Nephron (organoid): ENCODE measurements at regions not wholly inside any gene's neighbourhood (a gene's known extent, or its start where the extent isn't known, plus 50 kb on each side); places are given as distances from the start of the nearest gene placed in this dataset.

Experiments
- H3K27ac Mint-ChIP-seq, 3 experiments: 2 replicates each; pipeline ENCODE4 v1.8.0; 2020; ENCODE audit warnings: mixed read lengths in 3 of 3, mild to moderate bottlenecking in 2 of 3, moderate library complexity in 1 of 3
- H3K27me3 Mint-ChIP-seq: 2 replicates; pipeline ENCODE4 v1.8.0; 2021; ENCODE audit warnings: low read depth, mild to moderate bottlenecking, moderate library complexity, mixed read lengths
- H3K36me3 Mint-ChIP-seq: 2 replicates; pipeline ENCODE4 v1.8.0; 2020; ENCODE audit warnings: low read depth, mixed read lengths
- H3K4me1 Mint-ChIP-seq: 2 replicates; pipeline ENCODE4 v1.8.0; 2020; ENCODE audit warnings: mixed read lengths
- H3K4me3 Mint-ChIP-seq, 3 experiments: 2 replicates each; pipeline ENCODE4 v1.8.0; 2020; ENCODE audit warnings: mild to moderate bottlenecking in 3 of 3, mixed read lengths in 3 of 3, moderate library complexity in 2 of 3
- H3K9me3 Mint-ChIP-seq: 2 replicates; pipeline ENCODE4 v1.8.0; 2020; ENCODE audit warnings: mixed read lengths
- CTCF ChIP-seq, 3 experiments: fragments of 200-600 bp; sonication (generic); IDR thresholded peaks; one replicate each; pipeline ENCODE4 v1.5.0; 2021; ENCODE audit warnings: antibody characterized with exemption in 3 of 3; ENCODE audit not compliant: unreplicated experiment in 3 of 3

DNA sequence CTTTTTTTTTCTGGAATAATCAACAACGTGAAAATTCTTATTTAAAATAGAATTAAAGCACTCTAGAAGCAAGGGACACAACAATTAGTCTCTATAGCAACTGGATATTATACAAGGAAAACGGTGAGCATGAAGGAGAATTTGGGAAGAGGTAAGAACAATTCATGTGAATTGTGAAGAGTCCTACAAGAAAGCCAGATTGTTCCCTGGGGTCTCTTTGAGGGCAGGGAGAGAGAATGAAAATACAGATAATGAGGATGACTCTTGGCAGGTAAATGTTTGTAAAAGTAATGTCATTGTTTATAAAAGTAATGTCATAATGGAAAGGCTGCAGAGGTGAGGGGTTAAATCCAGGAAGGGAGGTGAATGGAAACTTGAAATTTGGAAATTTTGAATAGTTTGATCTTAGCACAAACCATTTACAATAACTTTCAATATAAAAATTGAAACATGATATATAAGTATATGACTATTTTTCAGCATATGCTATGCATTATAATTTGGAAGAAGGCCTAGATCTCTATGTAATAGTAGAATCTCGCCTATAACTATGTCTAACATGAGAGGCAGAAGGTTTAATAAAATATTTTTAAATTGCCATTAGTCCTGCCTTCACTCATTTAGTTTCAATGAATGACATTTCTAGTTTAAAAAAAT lies 378.8 kb upstream of the DCN start:
- Mint-ChIP-seq H3K9me3 (peaks cover 22% of the 10 kb centered on the region), H3K36me3 (no peaks in the 10 kb centered on the region), H3K4me1 (peaks cover 31% of the 10 kb centered on the region), H3K4me3 (no peak overlapping the region), H3K27ac (peak overlapping the region in 2 of 3 experiments; percentile 71 to 92), H3K27me3 (no peaks in the 10 kb centered on the region)
- TF ChIP-seq CTCF (IDR thresholded peaks at IDR 0.05; ENCODE audit: unreplicated experiment in 3 of 3) = no peak

GRCh38 chr12:91556909-91557308 lies 374.3 kb upstream of the DCN start:
- H3K27ac Mint-ChIP-seq = no peak overlapping the region
- H3K4me1 Mint-ChIP-seq = peaks cover 18% of the 10 kb centered on the region
- no peak for TF ChIP-seq CTCF (IDR thresholded peaks at IDR 0.05; ENCODE audit: unreplicated experiment in 3 of 3)
- peaks cover 25% of the 10 kb centered on the region for H3K9me3 Mint-ChIP-seq
- H3K27me3 Mint-ChIP-seq = no peaks in the 10 kb centered on the region
- no peak overlapping the region for H3K4me3 Mint-ChIP-seq
- no peaks in the 10 kb centered on the region for H3K36me3 Mint-ChIP-seq

DNA sequence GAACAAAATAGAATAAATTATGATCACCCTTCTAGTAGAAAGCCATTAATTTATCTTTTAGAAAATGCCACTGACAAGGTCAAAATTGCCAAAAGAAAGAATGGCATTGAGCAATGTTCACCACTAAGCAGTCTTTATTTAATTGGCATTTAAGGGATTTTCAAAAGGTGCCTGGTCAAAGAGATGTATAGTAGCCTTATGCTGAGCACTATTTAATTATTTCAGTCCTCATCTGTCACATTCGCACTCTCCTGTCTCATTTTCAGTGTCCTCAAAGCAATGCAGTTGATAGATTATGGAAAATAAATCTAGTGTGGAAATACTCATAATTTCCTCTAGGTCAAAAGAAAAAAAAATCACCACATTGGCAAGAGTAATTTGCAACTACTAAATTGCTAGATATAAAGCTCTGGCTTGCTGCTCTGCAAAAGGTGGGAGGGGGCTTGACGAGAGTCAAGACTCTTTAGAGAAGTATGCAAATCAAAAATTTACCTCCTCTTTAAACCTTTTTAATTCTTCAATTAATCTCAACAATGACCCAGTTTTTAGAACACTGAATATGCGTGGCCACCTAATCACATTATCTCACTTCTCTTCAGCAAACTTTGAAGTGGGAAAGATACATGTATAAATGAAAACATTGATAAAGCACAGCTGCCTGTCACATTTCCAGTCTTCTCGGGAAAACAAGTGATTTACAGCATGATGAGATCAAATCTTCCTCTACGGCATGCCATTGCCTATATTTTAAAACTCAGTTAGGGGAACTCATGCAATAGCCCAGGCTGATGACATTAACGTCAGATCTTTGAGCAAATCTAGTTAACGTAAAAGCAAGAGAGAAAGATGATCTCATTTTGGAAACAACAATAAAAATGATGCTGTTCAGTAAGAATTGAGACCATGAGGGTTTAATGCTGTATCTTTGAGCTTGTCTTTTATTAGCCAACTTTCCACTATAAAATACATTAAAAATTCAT lies 373.1 kb upstream of the DCN start:
- no peak for TF ChIP-seq CTCF (IDR thresholded peaks at IDR 0.05; ENCODE audit: unreplicated experiment in 3 of 3)
- H3K27ac Mint-ChIP-seq = peak overlapping the region in 2 of 3 experiments; percentile 9 to 28
- peaks cover 24% of the 10 kb centered on the region for H3K9me3 Mint-ChIP-seq
- H3K27me3 Mint-ChIP-seq = no peaks in the 10 kb centered on the region
- H3K4me3 Mint-ChIP-seq = no peak overlapping the region
- peaks cover 10% of the 10 kb centered on the region for H3K4me1 Mint-ChIP-seq
- H3K36me3 Mint-ChIP-seq = no peaks in the 10 kb centered on the region

DNA sequence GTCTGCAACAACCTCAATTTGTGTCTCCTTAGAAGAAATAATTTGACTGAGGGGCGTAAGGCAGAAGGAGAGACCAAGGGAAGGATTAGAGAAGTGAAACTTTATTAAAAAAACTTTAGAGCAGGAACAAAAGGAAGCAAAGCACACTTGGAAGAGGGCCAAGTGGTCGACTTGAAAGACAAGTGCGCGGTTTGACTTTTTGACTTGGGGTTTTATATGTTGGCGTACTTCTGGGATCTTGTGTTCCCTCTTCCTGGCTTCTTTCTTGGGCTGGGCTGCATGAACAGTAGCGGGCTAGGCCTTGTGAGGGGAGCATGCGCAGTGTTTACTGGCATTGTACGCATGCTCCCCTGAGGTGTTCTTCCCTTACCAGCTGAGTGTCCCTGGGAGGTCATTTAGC lies 369.3 kb upstream of the DCN start:
- H3K36me3 Mint-ChIP-seq = no peaks in the 10 kb centered on the region
- peaks cover 23% of the 10 kb centered on the region for H3K9me3 Mint-ChIP-seq
- no peak overlapping the region for H3K4me3 Mint-ChIP-seq
- no peak for TF ChIP-seq CTCF (IDR thresholded peaks at IDR 0.05; ENCODE audit: unreplicated experiment in 3 of 3)
- no peak overlapping the region for H3K27ac Mint-ChIP-seq
- no peaks in the 10 kb centered on the region for H3K27me3 Mint-ChIP-seq
- H3K4me1 Mint-ChIP-seq = peaks cover 10% of the 10 kb centered on the region

DNA sequence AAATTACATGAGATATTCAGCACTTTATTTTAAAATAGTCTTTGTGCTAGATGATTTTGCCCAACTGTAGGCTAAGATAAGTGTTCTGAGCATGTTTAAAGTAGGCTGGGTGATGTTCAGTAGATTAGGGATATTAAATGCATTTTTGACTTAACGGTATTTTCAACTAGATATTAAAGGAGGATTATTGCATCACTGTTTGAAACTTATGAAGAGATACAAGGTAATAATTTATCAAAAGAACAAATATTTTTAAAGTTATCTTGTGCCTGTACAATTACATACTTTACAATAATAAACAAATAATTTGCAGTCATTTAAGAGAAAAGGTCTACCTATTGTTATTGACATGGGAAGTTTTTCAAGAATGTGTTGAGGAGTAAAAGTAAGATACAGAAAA lies 368.6 kb upstream of the DCN start:
- Mint-ChIP-seq H3K36me3 (no peaks in the 10 kb centered on the region), H3K27ac (no peak overlapping the region), H3K4me1 (peaks cover 8% of the 10 kb centered on the region), H3K27me3 (no peaks in the 10 kb centered on the region), H3K9me3 (peaks cover 28% of the 10 kb centered on the region), H3K4me3 (no peak overlapping the region)
- no peak for TF ChIP-seq CTCF (IDR thresholded peaks at IDR 0.05; ENCODE audit: unreplicated experiment in 3 of 3)
